Esophagus squamous epithelium (tissue), 4 donors: ENCODE measurements at regions not wholly inside any gene's neighbourhood (a gene's known extent, or its start where the extent isn't known, plus 50 kb on each side); places are given as distances from the start of the nearest gene placed in this dataset.

ENCODE experiments used
- CTCF ChIP-seq, 6 experiments: fragments of 450-650 bp in 4 of 6; fragments of 200-600 bp in 2 of 6; sonication (generic) in 2 of 6; IDR thresholded peaks; one replicate each; pipeline ENCODE4 v1.5.1; 2016 to 2019; ENCODE audit warnings: antibody characterized with exemption in 6 of 6, mild to moderate bottlenecking in 4 of 6, moderate library complexity in 4 of 6
- POLR2A ChIP-seq, 4 donors: fragments of 450-650 bp; IDR thresholded peaks; one replicate each; pipeline ENCODE4 v1.6.1; 2017; ENCODE audit warnings: antibody characterized with exemption in 4 of 4, mild to moderate bottlenecking in 4 of 4, moderate library complexity in 3 of 4

DNA sequence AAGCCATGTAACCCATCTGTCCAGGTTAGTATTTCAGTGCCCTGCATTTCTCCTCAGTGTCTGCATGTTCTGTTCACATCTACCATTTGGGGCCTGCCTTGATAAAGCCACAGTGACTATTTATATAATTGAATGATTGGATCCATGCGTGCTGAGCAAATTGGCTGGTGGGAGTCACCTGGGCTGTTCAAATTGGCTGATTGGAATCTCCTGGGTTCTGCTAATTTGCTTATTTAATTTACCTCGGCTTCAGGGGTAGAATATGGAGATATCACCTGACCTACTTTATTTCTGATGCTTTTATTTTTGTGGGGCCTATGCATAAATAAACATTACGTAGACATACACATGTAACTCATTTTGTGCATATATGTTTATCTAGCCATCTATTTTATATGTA, 167.7 kb downstream of the ZNF486 start:
- TF ChIP-seq POLR2A (IDR thresholded peaks at IDR 0.05): no peak
- TF ChIP-seq CTCF (IDR thresholded peaks at IDR 0.05): no peak
